GM21786 (cell line): ENCODE measurements at regions not wholly inside any gene's neighbourhood (a gene's known extent, or its start where the extent isn't known, plus 50 kb on each side); places are given as distances from the start of the nearest gene placed in this dataset.

Experiments
- ATAC-seq: cut with Tn5 transposase; IDR thresholded peaks from one replicate; pipeline ENCODE4 v1.9.1; 2021; ENCODE audit not compliant: unreplicated experiment

DNA sequence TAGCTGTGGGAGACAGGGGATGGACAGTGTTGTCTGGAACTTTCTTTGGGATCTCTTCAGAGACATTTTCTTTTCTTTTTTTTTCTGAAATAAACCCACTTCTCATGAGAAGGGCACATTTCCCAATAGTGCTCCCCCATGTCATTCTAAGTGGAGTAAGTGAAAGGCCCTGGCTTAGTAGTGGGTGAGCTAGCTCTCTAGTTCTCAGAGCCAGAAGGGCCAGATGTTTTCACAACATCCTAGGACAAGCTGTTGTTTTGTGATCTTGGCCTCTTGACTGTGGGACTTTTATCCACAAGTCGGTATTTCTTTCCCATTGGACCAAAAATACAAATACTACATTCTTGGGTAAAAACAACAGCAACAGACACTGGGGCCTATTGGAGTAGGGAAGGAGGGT, 607.7 kb upstream of the TENM4 start:
- no peak for ATAC-seq

DNA sequence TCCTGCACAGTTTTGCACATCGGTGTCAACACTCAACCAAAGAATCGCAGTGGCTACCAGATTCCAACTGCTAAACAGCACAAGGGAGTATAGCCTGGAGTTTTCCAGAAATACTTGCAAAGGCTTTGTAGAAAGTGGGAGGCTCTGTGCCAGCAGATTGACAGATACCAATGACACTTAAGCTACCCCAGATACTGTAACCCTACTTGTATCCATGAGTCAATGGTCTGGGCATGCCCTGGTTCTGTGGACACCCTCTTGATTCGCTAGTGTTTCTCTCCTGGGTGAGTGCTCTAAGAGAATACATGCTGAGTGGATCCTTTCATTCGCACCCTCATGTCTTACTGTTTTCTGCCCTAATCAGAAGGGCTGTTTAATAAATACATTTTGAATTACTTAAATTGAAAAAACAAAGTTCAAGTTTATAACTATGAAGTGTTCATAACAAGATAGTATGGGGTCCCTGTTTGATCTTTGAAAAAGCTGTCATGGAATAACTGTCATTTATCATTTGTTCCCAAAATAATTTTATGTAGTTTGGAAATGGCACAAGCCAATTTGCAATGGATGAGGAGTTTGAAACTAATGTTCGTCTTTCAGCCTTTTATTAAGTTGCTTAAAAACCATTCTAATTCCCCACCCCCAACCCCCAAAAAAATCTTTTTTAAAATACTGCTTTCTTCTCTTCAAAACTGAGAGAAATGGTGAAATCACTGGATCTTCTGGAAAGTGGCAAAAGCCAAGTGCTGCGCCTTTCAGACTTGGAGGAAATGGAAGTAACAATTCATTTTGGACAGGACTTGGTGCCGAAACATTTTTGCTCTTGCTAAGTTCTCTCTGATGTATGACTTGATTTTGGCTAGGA, 600.5 kb upstream of the TENM4 start:
- no peak for ATAC-seq

DNA sequence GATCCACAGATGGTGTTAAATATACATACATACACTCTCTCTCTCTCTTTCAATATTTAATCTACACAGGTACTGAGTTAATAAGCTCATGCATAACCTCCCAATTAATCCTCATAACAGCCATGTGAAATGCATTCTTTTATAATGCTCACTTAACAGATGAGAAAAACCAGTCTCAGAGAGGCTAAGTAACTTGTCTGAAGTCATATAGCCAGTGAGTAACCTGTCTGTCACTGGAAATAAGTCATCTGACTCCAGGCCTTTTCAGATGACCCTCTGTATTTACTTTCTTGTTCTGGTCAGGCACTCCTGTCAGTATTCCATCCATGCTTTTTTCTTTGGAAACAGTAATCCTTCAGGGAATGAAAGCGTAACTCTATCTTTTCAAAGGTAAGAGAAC, 594.0 kb upstream of the TENM4 start:
- no peak for ATAC-seq

DNA sequence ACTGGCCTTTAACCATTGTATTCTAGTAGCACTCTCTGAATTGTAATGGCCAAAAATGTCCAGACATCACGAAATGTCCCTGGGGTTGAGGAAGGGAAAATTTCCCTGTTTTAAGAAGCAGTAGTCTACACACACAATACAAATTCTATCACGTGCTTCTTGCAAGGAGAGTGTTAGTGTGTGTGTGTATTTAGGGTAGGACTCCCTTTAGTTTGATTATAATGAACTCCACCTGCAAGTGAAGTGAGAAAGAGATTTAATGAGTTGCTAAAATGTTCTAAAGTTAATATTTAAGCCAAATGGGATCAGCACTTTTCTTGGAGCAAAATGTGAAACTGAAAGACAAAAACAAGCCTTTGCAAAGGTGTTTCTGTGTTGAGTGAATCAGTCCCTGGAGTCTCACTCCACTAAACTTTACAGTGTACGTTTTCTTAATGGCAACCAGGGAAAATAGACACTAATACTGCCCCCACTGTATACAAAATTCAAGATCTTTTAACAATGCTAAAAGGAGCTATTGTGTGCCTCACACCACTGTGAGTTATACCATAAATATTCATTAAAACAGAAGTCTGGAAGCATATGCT, 590.3 kb upstream of the TENM4 start:
- ATAC-seq, result no peak

DNA sequence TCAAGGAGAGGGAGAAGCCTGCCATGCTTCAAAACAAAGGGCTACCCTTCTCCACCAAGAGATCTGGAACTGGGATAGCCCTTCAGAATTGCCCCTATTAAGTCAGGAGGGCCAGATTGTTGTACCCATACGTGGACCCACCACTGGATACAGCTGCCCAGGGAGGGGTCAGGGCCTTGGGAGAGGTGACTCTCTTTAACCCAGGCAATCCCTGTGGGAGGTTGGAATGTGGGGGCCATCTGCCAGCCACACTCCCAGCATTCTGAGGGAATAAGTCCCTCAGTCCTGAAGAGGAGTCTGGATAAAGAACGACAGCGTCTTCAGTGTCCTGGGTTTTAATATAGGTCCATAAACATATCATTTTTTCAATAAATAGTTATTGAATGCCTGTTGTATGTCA, 588.2 kb upstream of the TENM4 start:
- ATAC-seq, result no peak

DNA sequence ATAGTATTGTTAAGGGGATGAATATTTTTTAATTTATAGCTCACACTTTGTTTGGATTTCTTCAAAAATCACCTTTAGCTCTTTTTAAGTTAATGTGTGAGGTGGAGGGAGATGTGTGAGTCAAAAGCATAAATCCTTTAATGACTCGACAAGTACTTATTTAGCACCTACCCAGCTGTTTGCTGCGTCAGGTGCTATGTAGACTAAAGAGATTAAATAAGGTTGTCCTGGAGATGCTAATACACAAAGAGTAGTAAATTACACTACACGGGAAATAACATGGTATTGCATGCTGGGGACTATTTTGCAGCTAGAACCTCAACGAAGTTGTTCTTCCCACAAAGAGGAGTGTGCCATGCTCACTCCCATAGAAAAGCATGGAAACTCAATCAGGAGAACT, 583.3 kb upstream of the TENM4 start:
- no peak for ATAC-seq

DNA sequence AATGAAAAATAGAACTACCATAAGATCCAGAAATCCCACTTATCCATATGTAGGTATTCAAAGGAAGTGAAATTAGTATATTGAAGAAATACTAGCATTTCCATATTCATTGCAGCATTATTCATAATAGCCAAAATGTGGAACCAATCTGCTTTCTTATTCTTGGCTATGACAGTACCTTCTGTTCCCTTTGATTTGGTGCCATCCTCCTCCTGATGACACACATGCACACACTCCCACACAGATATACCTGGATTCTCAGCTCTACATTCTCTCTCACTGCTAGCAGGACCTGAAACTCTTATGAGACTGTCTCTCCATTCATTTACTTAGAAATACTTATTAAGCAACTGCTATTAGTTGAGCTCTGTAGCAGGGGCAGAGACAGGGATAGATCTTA, 582.6 kb upstream of the TENM4 start:
- no peak for ATAC-seq

DNA sequence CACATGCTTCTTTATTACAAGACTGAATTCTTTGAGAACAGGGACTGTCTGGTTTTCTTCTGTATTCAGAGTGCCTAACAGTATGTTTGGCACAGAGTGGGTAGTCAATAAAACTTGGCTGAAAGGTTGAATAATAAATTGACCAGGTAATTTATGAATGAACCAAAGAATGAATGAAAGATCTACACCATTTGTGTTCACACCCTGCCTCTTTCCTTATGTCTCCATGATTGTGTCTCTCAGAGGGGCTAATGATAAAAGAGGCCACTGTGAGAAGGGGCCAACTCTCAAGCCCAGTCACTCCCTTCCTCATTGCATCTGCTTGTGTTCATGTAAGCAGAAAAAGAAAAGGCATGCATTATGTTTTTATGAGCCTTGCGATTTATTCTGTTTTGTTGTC, 569.7 kb upstream of the TENM4 start:
- ATAC-seq, result no peak

DNA sequence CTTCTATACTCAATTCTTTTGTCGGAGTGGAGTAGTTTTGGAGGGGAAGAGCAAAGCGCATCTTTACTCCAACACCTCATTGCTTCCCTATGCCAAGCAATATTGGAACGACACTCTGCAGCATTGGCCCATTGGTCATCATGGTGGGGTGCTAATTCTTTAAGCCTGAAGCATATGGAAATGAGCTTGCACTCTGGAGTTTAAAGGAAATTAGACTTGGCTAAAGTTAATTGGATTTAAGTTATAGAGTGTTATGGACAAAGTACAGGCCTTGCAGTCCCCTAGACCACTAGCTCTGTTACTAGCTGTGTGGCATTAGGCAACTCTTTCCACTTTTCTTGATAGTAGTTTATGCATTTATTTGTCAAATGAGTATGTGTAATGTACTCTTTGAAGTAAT, 568.3 kb upstream of the TENM4 start:
- ATAC-seq, result no peak

DNA sequence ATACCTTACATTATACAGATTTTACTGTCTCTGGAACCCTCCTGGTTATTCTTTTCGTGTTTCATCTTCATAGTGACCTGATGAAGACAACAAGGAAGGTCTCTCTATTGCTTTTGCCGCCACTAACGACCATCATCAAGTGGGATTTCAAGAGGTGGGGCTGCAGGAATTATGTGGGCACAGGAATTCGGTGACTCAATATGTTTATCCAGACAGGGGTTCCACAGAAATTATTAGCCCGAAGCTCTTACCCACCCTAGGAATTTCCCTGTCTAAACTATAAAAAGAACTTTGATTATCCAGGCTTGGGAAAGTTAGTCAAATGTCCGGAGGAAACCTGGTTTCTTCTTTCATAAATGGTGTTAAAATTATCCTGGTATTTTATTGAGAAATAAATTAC, 566.8 kb upstream of the TENM4 start:
- ATAC-seq, result no peak

DNA sequence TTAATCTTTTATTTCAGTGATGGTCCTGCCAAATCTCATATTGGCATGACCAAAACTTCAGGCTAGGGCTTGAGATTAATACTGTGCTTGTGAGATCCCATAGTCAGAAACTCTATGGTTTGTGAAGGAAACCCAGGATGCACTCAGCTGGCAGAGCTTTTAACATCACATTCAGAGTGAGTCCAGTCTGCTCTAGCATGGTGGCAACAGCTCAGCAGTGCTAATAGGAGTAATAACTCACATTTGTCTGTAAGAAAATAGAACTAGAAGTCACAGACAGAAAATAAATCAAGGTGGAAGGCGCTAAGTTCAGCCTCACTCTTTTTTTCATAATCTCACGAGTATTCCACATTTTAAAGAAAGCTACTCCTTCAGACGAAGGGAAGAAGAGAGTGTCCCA, 549.3 kb upstream of the TENM4 start:
- no peak for ATAC-seq

DNA sequence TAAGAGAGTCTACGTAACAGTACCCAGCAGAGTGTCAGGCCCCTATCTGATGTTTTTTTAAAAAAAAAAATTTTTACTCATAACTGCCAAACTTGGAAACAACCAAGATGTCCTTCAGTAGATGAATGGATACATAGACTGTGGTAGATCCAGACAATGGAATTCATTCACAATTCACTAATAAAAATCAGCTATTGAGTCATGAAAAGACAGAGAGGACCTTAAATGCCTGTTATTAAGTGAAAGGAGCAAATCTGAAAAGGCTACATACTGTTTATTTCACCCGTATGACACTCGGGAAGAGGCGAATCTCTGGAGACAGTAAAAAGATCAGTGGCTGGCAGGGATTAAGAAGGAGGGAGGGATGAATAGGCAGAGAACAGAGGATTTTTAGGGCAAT, 541.4 kb upstream of the TENM4 start:
- ATAC-seq, result no peak

DNA sequence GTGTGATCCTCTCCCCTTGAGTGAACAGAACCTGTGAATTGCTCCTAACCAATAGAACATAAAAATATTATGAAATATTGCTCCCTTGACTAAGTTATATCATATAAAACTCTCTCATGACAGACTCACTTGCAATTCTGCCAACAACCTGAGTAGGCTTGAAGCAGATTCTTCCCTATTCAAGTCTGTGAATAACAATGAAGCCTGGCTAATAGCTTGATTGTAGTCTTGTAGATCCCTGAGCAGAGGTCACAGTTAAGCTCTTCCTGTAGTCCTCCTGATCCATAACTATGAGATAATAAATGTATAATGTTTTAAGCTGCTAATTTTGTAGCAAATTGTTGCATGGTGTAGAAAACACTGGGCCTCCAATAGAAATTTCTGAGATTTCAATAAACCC, 540.1 kb upstream of the TENM4 start:
- ATAC-seq, result no peak

DNA sequence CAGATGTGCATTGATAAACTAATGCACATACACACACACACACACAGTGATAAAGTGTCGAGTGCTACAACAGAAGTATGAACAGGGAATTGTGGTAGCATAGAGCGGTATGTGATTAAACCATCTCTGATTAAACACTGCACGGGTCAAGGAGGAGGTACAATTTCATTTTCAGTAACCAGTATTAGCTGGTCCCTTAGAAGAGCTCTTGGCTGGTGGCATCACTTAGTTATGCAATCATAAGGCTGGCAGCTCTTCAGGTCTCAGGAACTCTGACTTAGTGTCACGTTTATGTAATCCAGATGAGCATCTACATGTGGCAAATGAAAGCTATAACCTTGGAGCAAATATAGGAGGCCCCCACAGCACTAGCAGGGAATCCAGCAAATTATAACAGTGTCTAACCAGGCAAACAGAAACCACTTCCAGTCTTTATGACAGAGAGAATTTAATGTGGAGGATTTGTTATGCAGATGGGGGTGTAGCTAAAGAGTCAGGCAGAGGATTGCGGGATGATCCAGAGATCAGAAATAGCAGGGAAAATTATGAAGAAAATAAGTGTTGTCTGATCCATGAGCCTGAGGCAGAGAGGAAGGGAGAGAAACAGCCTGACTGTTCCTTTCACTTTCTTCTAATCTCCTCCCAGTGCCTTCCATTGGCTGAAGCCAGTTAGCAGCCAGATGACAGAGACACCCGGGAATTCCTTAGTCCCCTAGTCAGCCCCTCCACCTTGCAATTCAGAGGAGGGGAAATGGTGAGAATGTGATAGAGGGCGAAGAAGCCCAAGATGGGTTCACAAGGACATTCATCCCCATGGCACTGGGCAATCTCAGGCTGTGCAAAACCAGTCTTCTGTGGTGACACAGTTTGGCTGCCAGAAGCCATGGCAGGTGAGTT, 533.1 kb upstream of the TENM4 start:
- ATAC-seq, result no peak

DNA sequence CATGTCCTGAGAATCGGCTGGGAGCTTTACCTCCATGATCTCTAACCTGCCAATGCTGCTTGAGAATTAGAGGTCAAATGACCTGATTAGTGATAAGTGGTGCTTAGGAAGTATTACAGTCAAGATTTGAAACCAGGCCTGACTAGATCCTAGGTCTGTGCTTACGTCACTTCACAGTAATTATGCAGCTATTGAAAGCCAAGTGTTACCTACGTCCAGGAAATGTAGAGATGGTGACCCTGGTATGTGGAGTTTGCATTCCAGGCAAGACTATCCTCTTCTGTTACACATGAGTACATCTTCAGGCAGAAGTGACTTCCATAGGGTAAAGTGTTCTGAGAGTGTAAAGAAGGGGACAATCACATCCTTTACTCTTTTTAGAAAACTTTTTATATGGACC, 530.4 kb upstream of the TENM4 start:
- no peak for ATAC-seq

DNA sequence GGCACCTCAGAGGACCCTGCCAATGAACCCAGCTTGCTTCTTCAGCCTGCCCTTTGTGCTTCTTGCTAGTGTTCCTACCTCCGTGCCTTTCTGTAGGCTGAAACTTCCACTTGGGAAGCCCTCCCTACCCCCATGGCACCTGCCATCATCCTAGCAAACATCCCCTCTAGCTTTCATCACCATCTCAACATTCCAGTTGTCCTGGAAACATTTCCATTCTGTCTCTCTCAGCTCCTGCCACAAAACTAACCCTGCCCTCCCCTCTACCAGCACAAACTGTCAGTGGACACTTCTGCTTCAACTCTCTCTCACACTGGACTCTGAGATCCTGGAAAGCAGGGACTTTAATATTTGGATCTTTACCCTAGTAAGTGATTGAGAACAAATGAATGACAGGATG, 525.8 kb upstream of the TENM4 start:
- no peak for ATAC-seq

DNA sequence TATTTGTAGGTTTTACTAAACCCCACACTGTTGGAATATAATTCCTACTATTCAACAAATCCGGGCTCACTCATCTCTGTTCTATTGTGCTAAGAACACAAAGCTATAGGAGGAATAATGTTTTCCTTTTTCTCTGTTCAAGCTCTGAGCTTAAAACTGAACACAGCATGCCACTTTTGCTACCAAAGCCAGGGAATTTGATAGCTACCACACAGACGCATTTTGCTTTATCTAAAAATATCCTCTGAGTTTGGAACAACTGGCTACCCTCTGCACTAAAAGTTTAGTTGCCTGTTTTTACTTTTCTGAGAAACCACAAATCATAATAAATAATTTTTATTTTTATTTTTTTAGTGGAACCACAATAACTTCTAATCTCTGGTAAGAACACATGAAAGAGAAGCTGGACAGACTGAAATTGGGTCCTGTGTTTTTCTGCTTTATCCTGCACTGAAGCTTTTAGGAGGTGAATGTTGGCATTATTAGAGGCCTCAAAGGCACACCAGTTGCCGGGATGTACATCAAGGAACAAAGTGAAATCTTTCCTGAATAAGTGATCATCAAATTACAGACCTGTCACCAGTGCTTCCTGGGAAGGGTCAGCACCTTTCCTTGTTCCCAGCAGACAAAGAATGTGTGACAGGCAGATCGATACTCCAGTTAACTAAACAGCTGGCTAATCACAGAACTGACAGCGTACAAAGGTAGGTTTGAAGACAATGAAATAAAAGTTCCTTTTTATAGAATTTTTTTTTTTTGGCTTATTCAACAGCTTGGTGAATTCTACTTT, 523.2 kb upstream of the TENM4 start:
- ATAC-seq, result no peak

DNA sequence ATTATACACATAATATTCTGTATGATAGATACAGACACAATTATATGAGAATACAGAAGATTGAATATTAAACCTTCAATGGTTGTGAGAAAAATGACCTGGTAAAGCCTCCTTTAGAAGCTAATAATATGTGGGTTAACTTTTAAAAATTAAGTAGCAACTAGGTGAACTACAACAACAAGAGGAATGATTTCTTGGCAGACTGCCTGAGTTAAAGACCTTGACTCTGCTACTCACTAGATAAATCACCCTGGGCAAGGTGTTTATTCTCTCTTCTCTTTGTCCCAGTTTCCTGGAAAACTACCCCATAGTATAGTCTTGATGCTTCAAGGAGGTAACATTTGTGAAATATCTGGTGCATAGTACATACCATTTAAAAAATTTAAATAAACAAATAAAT, 519.6 kb upstream of the TENM4 start:
- ATAC-seq, result no peak

DNA sequence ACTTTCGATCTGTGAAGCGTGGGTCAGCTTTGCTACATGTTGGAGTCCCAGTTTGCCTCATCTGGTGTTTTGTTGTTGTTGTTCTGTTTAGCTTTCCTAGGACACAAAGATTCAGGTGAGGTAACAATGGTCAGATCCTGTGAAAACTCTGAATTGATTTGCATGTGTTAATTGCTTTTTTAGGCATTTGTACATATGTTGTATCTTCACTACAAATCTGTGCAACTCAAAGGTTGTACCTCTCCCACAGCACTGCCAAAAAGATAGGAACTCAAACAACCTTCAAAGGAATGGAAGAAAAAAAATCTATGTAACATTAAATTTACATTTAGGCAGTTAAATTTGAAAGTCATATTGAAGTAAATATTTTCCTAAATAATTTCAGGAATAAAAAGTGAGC, 518.5 kb upstream of the TENM4 start:
- no peak for ATAC-seq

DNA sequence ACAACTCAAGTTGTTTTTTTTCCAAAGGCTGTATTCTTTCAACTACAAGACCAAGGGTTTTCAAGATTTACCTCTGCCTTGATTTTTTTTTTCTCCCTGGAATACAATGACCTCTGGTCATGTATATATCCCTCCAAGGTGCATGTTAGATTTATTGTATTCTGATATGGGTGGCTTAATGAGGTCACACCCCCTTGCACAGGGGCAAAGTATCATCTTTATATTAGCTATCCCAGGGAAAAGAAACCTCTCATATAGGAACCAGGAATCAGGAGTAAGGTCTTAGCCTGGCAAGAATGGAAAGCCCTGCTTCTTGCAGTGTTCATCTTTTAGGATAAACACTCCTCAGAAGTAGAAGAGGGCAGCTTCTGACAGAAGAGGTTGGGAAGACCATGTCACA, 516.9 kb upstream of the TENM4 start:
- ATAC-seq, result no peak

DNA sequence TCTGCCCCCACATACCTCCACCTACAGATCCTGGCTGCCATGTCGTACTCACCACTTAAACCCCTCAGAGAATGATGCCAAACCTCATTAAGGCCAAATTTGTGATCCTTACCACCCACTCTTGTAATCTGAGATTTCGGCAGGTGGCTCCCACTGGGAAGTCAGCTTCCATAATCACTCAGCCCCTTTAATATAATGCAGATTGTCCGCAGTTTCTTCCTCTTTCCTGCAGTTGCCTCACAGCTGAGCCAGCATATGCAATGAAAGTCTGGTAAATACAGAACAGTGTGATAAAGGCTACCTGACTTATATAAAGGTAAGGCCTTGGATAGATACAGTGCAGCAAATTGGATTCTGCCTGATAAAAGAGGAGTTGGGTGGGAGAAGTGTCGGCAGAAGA, 515.2 kb upstream of the TENM4 start:
- ATAC-seq, result no peak
